HCT116 (cell line): ENCODE measurements at regions not wholly inside any gene's neighbourhood (a gene's known extent, or its start where the extent isn't known, plus 50 kb on each side); places are given as distances from the start of the nearest gene placed in this dataset.

ENCODE experiments used
- ATAC-seq: fragments of 200-7000 bp; cut with Tn5 transposase; 2 replicates; pipeline ENCODE4 v1.9.1; 2020; ENCODE audit warnings: mild to moderate bottlenecking, moderate library complexity
- BruUV-seq: library from RNA; stranded (reverse); fragments of 400-500 nt; replicated peaks from 2 replicates; lab custom pipeline; 2021; lab: Mats Ljungman, UMichigan
- CTCF ChIA-PET: fragments of 300-600 bp; sonication (Branson Sonifier 250); formaldehyde crosslinking; loops from one replicate; lab custom pipeline; 2021; ENCODE audit warnings: antibody characterized with exemption; lab: Charles Lee
- POLR2A ChIA-PET: fragments of 300-600, 350-600 bp; sonication (Branson Sonifier 250); formaldehyde crosslinking; loops from one replicate; lab custom pipeline; 2021; ENCODE audit warnings: antibody characterized with exemption; lab: Charles Lee
- RAD21 ChIA-PET, 2 experiments: fragments of 300-600 bp; sonication (Branson Sonifier 250); formaldehyde crosslinking; loops; one replicate each; lab custom pipeline; 2023; ENCODE audit warnings: low total read pairs in 2 of 2; ENCODE audit not compliant: uncharacterized antibody in 2 of 2, unreplicated experiment in 2 of 2, low non-redundant PET in 1 of 2; lab: Charles Lee
- DNase-seq: peaks from one replicate; pipeline ENCODE4 v3.0.0-alpha.2; 2010; ENCODE audit warnings: low read depth, low spot score
- H2AFZ ChIP-seq: fragments of 200-600 bp; shearing (Covaris generic), sonication (generic); 2 replicates; pipeline ENCODE4 v1.6.1; 2017; ENCODE audit warnings: low read depth, mixed run types, mixed read lengths, antibody characterized with exemption, low read length; ENCODE audit not compliant: poor library complexity, severe bottlenecking
- H3K27ac ChIP-seq: 2 replicates; pipeline ENCODE4 v1.5.1; 2012; ENCODE audit warnings: low read depth, low read length
- H3K27me3 ChIP-seq: fragments of 200-600 bp; sonication (generic); 2 replicates; pipeline ENCODE4 v1.6.1; 2016; ENCODE audit warnings: mixed run types, low read length, mixed read lengths; ENCODE audit not compliant: insufficient read depth
- H3K36me3 ChIP-seq, 2 experiments: fragments of 200-500 bp in 1 of 2; fragments of 200-600 bp in 1 of 2; sonication (Bioruptor generic) in 1 of 2; sonication (generic) in 1 of 2; 2 replicates each; pipeline versions ENCODE4 v1.5.1 to v1.6.1; 2014 to 2016; ENCODE audit warnings: low read length in 2 of 2, inconsistent platforms in 1 of 2, mixed read lengths in 1 of 2, mixed run types in 1 of 2; ENCODE audit not compliant: insufficient read depth in 2 of 2, control insufficient read depth in 1 of 2
- H3K4me1 ChIP-seq, 2 experiments: fragments of 200-600 bp in 1 of 2; sonication (generic) in 1 of 2; 2 replicates each; pipeline versions ENCODE4 v1.5.1 to v1.6.1; 2012 to 2017; ENCODE audit warnings: low read length in 2 of 2, inconsistent platforms in 1 of 2, mild to moderate bottlenecking in 1 of 2, mixed read lengths in 1 of 2, mixed run types in 1 of 2, moderate library complexity in 1 of 2; ENCODE audit not compliant: insufficient read depth in 2 of 2, control insufficient read depth in 1 of 2
- H3K4me2 ChIP-seq: fragments of 200-600 bp; sonication (generic); 2 replicates; pipeline ENCODE4 v1.6.1; 2017; ENCODE audit warnings: mixed run types, low read length, mixed read lengths
- H3K4me3 ChIP-seq, 2 experiments: fragments of 200-600 bp in 1 of 2; sonication (generic) in 1 of 2; replicated peaks in 1 of 2; 2 replicates each; pipeline ENCODE4 v1.5.1; 2011 to 2016; ENCODE audit warnings: low read length in 2 of 2, control low read depth in 1 of 2, low read depth in 1 of 2, mild to moderate bottlenecking in 1 of 2, mixed read lengths in 1 of 2, mixed run types in 1 of 2
- H3K79me2 ChIP-seq: fragments of 200-600 bp; sonication (generic); 2 replicates; pipeline ENCODE4 v1.6.1; 2017; ENCODE audit warnings: mild to moderate bottlenecking, mixed run types, low read length, moderate library complexity, mixed read lengths; ENCODE audit not compliant: insufficient read depth
- H3K9ac ChIP-seq: fragments of 200-600 bp; sonication (generic); 2 replicates; pipeline ENCODE4 v1.6.1; 2016; ENCODE audit warnings: low read length, mixed read lengths
- H3K9me2 ChIP-seq: fragments of 200-600 bp; sonication (generic), shearing (Covaris generic); 2 replicates; pipeline ENCODE4 v1.6.1; 2017; ENCODE audit warnings: mixed run types, mild to moderate bottlenecking, moderate library complexity; ENCODE audit not compliant: insufficient read depth
- H3K9me3 ChIP-seq, 2 experiments: fragments of 200-500 bp in 1 of 2; fragments of 200-600 bp in 1 of 2; sonication (Bioruptor generic) in 1 of 2; sonication (generic) in 1 of 2; 2 replicates each; pipeline ENCODE4 v1.6.1; 2014 to 2017; ENCODE audit warnings: low read length in 2 of 2, mixed read lengths in 2 of 2, inconsistent platforms in 1 of 2, low read depth in 1 of 2, mild to moderate bottlenecking in 1 of 2, mixed run types in 1 of 2, moderate library complexity in 1 of 2; ENCODE audit not compliant: control insufficient read depth in 1 of 2, insufficient read depth in 1 of 2
- H4K20me1 ChIP-seq: fragments of 200-600 bp; sonication (generic), shearing (Covaris generic); 2 replicates; pipeline ENCODE4 v1.6.1; 2017; ENCODE audit warnings: mixed run types, mild to moderate bottlenecking, moderate library complexity; ENCODE audit not compliant: insufficient read depth
- SIN3A ChIP-seq: IDR thresholded peaks from 2 replicates; pipeline ENCODE4 v1.6.1; 2012; ENCODE audit warnings: low read depth
- ZFX ChIP-seq: fragments of 450-650 bp; IDR thresholded peaks from 2 replicates; pipeline ENCODE4 v1.6.1; 2017
- intact Hi-C: fragments of 100-400 bp; cut with micrococcal nuclease; formaldehyde crosslinking; loops from 2 replicates; pipeline ENCODE4 v1.10.0; 2022
- TF ChIP-seq, protein P1 (sequence below), 3 experiments: fragments of 200-600 bp in 1 of 3; sonication (generic) in 1 of 3; IDR thresholded peaks in 2 of 3; conservative IDR thresholded peaks in 1 of 3; 2 replicates each; pipeline ENCODE4 v1.5.1; 2012 to 2017; ENCODE audit warnings: low read depth in 2 of 3, low read length in 2 of 3, antibody characterized with exemption in 1 of 3, borderline replicate concordance in 1 of 3, control low read depth in 1 of 3, mild to moderate bottlenecking in 1 of 3, mixed read lengths in 1 of 3, mixed run types in 1 of 3, moderate library complexity in 1 of 3; ENCODE audit not compliant: insufficient read depth in 1 of 3
- TF ChIP-seq, protein P2 (sequence below): IDR thresholded peaks from 2 replicates; pipeline ENCODE4 v1.6.1; 2012
- TF ChIP-seq, protein P3 (sequence below): IDR thresholded peaks from 2 replicates; pipeline ENCODE4 v1.6.1; 2011; ENCODE audit warnings: mild to moderate bottlenecking, low read length, moderate library complexity; ENCODE audit not compliant: insufficient replicate concordance; ENCODE audit errors: extremely low read depth

DNA sequence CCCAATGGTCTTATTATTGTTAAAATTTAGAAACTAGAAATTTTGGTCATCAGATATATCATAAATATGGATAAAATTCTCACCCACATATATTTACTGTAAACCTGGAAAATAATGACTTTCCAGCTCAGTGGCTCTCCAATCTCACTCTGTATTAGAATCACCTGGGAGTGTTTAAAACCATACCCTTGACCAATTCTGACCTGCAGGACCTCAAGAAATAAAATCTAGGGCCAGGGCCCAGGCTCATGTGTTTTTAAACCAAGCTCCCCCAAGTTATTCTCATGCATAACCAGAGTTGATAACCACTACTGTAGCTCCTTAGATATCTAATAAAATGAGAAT lies 372.1 kb downstream of the SHQ1 start:
- ATAC-seq: no peak
- Histone ChIP-seq H3K36me3 (no peaks in the 10 kb centered on the region), H3K9me3 (no peaks in the 10 kb centered on the region)
- TF ChIP-seq SIN3A (no peak), ZFX (no peak)
- TF ChIP-seq, protein P1, sequence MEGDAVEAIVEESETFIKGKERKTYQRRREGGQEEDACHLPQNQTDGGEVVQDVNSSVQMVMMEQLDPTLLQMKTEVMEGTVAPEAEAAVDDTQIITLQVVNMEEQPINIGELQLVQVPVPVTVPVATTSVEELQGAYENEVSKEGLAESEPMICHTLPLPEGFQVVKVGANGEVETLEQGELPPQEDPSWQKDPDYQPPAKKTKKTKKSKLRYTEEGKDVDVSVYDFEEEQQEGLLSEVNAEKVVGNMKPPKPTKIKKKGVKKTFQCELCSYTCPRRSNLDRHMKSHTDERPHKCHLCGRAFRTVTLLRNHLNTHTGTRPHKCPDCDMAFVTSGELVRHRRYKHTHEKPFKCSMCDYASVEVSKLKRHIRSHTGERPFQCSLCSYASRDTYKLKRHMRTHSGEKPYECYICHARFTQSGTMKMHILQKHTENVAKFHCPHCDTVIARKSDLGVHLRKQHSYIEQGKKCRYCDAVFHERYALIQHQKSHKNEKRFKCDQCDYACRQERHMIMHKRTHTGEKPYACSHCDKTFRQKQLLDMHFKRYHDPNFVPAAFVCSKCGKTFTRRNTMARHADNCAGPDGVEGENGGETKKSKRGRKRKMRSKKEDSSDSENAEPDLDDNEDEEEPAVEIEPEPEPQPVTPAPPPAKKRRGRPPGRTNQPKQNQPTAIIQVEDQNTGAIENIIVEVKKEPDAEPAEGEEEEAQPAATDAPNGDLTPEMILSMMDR (IDR thresholded peaks at IDR 0.05 in 2 of 3, conservative IDR thresholded peaks at IDR 0.05 in 1 of 3; ENCODE audit: borderline replicate concordance in 1 of 3, insufficient read depth in 1 of 3, low read depth in 2 of 3, low read length in 2 of 3): no peak
- TF ChIP-seq, protein P2, sequence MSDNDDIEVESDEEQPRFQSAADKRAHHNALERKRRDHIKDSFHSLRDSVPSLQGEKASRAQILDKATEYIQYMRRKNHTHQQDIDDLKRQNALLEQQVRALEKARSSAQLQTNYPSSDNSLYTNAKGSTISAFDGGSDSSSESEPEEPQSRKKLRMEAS: no peak
- TF ChIP-seq, protein P3, sequence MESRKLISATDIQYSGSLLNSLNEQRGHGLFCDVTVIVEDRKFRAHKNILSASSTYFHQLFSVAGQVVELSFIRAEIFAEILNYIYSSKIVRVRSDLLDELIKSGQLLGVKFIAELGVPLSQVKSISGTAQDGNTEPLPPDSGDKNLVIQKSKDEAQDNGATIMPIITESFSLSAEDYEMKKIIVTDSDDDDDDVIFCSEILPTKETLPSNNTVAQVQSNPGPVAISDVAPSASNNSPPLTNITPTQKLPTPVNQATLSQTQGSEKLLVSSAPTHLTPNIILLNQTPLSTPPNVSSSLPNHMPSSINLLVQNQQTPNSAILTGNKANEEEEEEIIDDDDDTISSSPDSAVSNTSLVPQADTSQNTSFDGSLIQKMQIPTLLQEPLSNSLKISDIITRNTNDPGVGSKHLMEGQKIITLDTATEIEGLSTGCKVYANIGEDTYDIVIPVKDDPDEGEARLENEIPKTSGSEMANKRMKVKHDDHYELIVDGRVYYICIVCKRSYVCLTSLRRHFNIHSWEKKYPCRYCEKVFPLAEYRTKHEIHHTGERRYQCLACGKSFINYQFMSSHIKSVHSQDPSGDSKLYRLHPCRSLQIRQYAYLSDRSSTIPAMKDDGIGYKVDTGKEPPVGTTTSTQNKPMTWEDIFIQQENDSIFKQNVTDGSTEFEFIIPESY: no peak
- TF ChIP-seq, all 23 proteins: peak for 0
- Histone ChIP-seq H3K79me2 (no peaks in the 10 kb centered on the region), H3K9me2 (no peaks in the 10 kb centered on the region), H3K4me1 (no peaks in the 10 kb centered on the region; a peak in 1 of 4 replicates), H4K20me1 (no peaks in the 10 kb centered on the region), H2AFZ (no peak overlapping the region), H3K4me3 (no peak overlapping the region), H3K9ac (no peak overlapping the region), H3K27me3 (no peaks in the 10 kb centered on the region), H3K4me2 (no peak overlapping the region), H3K27ac (no peak overlapping the region)
- BruUV-seq: no TSS peak
- no peak for DNase-seq
- RAD21 ChIA-PET: no interaction called here
- POLR2A ChIA-PET: no interaction called here
- intact Hi-C loops: no loop called here
- CTCF ChIA-PET: no interaction called here
